Panc1 (cell line): ENCODE measurements at regions not wholly inside any gene's neighbourhood (a gene's known extent, or its start where the extent isn't known, plus 50 kb on each side); places are given as distances from the start of the nearest gene placed in this dataset.

Experiments used
- TCF7L2 ChIP-seq: IDR thresholded peaks from 2 replicates; pipeline ENCODE4 v1.6.1; 2011; ENCODE audit warnings: mild to moderate bottlenecking, low read depth, low read length, inconsistent platforms
- TF ChIP-seq, protein P1 (sequence below), 2 experiments: IDR thresholded peaks; 2 replicates each; pipeline ENCODE4 v1.6.1; 2011 to 2012; ENCODE audit warnings: low read depth in 2 of 2, control low read depth in 1 of 2, low read length in 1 of 2, mild to moderate bottlenecking in 1 of 2, moderate library complexity in 1 of 2; ENCODE audit not compliant: insufficient read depth in 1 of 2
- TF ChIP-seq, protein P2 (sequence below): fragments of 450-650 bp; IDR thresholded peaks from 2 replicates; pipeline ENCODE4 v1.5.1; 2017; ENCODE audit warnings: mild to moderate bottlenecking

DNA sequence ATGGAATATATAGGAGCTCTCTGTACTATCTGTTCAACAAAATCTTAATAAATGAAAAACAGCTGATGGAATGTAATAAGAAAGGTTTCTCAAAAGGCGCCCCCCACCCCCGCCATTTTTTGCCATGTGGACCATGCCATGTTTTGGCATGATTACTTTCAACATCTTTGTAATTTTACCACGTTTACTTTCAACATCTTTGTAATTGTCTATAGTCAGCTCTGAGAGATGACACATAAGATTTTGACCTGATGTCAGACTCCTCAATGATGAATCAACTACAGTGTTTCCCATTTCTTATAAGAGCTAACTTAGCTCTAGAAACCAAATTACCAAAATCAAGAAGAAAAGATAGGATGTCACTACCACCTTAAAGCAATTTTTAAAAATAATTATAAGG, 144.9 kb upstream of the AHR start:
- TF ChIP-seq, protein P1, sequence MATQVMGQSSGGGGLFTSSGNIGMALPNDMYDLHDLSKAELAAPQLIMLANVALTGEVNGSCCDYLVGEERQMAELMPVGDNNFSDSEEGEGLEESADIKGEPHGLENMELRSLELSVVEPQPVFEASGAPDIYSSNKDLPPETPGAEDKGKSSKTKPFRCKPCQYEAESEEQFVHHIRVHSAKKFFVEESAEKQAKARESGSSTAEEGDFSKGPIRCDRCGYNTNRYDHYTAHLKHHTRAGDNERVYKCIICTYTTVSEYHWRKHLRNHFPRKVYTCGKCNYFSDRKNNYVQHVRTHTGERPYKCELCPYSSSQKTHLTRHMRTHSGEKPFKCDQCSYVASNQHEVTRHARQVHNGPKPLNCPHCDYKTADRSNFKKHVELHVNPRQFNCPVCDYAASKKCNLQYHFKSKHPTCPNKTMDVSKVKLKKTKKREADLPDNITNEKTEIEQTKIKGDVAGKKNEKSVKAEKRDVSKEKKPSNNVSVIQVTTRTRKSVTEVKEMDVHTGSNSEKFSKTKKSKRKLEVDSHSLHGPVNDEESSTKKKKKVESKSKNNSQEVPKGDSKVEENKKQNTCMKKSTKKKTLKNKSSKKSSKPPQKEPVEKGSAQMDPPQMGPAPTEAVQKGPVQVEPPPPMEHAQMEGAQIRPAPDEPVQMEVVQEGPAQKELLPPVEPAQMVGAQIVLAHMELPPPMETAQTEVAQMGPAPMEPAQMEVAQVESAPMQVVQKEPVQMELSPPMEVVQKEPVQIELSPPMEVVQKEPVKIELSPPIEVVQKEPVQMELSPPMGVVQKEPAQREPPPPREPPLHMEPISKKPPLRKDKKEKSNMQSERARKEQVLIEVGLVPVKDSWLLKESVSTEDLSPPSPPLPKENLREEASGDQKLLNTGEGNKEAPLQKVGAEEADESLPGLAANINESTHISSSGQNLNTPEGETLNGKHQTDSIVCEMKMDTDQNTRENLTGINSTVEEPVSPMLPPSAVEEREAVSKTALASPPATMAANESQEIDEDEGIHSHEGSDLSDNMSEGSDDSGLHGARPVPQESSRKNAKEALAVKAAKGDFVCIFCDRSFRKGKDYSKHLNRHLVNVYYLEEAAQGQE (IDR thresholded peaks at IDR 0.05; ENCODE audit: insufficient read depth in 1 of 2, low read depth in 2 of 2, low read length in 1 of 2): no peak
- TF ChIP-seq, protein P2, sequence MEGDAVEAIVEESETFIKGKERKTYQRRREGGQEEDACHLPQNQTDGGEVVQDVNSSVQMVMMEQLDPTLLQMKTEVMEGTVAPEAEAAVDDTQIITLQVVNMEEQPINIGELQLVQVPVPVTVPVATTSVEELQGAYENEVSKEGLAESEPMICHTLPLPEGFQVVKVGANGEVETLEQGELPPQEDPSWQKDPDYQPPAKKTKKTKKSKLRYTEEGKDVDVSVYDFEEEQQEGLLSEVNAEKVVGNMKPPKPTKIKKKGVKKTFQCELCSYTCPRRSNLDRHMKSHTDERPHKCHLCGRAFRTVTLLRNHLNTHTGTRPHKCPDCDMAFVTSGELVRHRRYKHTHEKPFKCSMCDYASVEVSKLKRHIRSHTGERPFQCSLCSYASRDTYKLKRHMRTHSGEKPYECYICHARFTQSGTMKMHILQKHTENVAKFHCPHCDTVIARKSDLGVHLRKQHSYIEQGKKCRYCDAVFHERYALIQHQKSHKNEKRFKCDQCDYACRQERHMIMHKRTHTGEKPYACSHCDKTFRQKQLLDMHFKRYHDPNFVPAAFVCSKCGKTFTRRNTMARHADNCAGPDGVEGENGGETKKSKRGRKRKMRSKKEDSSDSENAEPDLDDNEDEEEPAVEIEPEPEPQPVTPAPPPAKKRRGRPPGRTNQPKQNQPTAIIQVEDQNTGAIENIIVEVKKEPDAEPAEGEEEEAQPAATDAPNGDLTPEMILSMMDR: no peak
- TF ChIP-seq TCF7L2: no peak
